ENCODE measurements at regions not wholly inside any gene's neighbourhood (a gene's known extent, or its start where the extent isn't known, plus 50 kb on each side); places are given as distances from the start of the nearest gene placed in this dataset.

DNA sequence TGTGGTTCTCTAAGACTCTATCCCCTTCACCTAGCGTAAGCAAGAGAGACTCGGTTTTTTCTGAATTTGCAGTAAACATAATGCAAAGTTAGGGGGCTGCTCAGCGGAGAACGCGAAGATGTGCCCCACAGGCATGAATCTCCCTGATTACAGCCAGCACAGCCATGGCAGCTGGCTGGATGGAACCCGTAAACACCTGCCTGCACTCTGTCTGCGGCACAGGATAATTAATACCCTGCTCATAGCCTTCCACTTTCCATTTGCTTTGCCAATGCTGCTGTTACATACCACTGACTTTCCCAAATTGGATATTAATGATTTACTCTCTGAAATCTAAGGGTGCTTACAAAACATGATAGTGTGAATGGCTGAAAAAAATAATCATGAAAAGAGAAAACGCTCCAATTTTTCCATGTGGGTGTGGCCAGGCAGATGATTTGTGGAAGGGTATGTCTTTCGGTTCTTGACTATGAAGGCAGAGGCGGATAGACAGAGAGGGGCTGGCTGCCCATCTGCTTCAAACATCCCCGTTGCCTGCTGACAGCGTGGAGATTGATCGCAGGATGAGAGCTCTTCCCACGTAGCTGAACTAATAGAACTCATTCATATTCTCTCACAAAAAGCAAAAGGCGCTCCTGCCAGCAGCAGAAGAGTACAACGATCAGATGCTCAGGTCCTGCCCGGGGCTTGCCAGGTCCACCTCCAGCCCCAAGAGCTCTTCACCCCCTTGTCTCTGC, 193.2 kb upstream of the GHITM start:
- no peaks in the 10 kb centered on the region for H3K79me1 ChIP-seq (ENCODE audit: low read length)
- H3K36me3 ChIP-seq (ENCODE audit: control insufficient read depth in 1 of 2, insufficient read depth in 2 of 2, low read length in 2 of 2) = no peaks in the 10 kb centered on the region
- no peak overlapping the region for H3K9ac ChIP-seq (ENCODE audit: low read length)
- H2AFZ ChIP-seq (ENCODE audit: insufficient read depth, low read length, poor library complexity) = no peak overlapping the region
- H2BK12ac ChIP-seq (ENCODE audit: low read length) = no peak overlapping the region
- no peak overlapping the region for H3K14ac ChIP-seq (ENCODE audit: low read length)
- no CpG with 5 or more reads among the region's 17 CpGs for WGBS (ENCODE audit: extremely low coverage, insufficient coverage, insufficient read length)
- H3K79me2 ChIP-seq (ENCODE audit: control insufficient read depth, insufficient read depth, low read length, poor library complexity) = no peaks in the 10 kb centered on the region
- H3K18ac ChIP-seq (ENCODE audit: low read length) = no peak overlapping the region
- H4K91ac ChIP-seq (ENCODE audit: low read depth, low read length) = no peak overlapping the region
- H3K4me3 ChIP-seq (ENCODE audit: low read depth, low read length) = no peak overlapping the region
- H2BK120ac ChIP-seq (ENCODE audit: insufficient read depth, low read length, poor library complexity) = no peak overlapping the region
- no peak overlapping the region for H2AK5ac ChIP-seq (ENCODE audit: low read length)
- no peak overlapping the region for H4K8ac ChIP-seq (ENCODE audit: low read depth, low read length)
- H3K9me3 ChIP-seq (ENCODE audit: insufficient read depth, low read depth, low read length) = no peaks in the 10 kb centered on the region
- no peak overlapping the region for H3K4ac ChIP-seq (ENCODE audit: low read depth, low read length)
- no peak overlapping the region for H2BK5ac ChIP-seq (ENCODE audit: low read depth, low read length, poor library complexity)
- H3K27ac ChIP-seq (ENCODE audit: low read depth, low read length) = no peak overlapping the region
- H3K4me2 ChIP-seq (ENCODE audit: low read length) = no peak overlapping the region
- DNase-seq = no peak
- H3K27me3 ChIP-seq (ENCODE audit: insufficient read depth, low read length) = no peaks in the 10 kb centered on the region
- H3K23ac ChIP-seq (ENCODE audit: low read length) = no peak overlapping the region
- no peak overlapping the region for H4K12ac ChIP-seq (ENCODE audit: low read depth, low read length)
- peaks cover 0 to 3% of the 10 kb centered on the region in 2 experiments for H3K4me1 ChIP-seq (ENCODE audit: control insufficient read depth in 1 of 2, insufficient read depth in 2 of 2, low read length in 2 of 2)

DNA sequence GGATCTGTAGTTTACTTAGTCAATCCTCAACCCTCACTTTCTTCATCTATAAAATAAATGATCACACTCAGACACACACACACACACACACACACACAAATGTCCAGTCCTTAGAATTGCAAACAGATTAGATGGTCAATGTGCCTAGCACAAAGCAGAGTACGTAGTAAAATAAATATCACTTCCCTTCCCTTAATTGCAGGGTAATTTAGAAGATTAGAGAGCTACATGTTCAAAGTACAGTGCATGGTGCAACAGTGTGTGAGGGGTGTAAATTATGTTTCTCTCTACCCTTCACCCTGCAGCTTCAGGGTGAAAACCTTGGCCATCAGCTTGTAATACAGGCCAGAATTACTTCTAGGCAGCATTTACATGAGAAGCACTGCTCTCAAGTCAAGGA, 187.0 kb upstream of the GHITM start:
- Histone ChIP-seq H3K9ac (ENCODE audit: low read length) (no peak overlapping the region), H2BK120ac (ENCODE audit: insufficient read depth, low read length, poor library complexity) (no peak overlapping the region), H3K23ac (ENCODE audit: low read length) (no peak overlapping the region), H3K4ac (ENCODE audit: low read depth, low read length) (no peak overlapping the region), H2AK5ac (ENCODE audit: low read length) (no peak overlapping the region), H3K9me3 (ENCODE audit: insufficient read depth, low read depth, low read length) (no peaks in the 10 kb centered on the region), H4K91ac (ENCODE audit: low read depth, low read length) (no peak overlapping the region), H2BK12ac (ENCODE audit: low read length) (no peak overlapping the region), H3K18ac (ENCODE audit: low read length) (no peak overlapping the region), H2AFZ (ENCODE audit: insufficient read depth, low read length, poor library complexity) (no peak overlapping the region), H2BK5ac (ENCODE audit: low read depth, low read length, poor library complexity) (no peak overlapping the region), H3K14ac (ENCODE audit: low read length) (no peak overlapping the region), H3K4me2 (ENCODE audit: low read length) (no peak overlapping the region), H3K4me1 (ENCODE audit: control insufficient read depth in 1 of 2, insufficient read depth in 2 of 2, low read length in 2 of 2) (no peaks in the 10 kb centered on the region), H3K79me1 (ENCODE audit: low read length) (no peaks in the 10 kb centered on the region), H3K79me2 (ENCODE audit: control insufficient read depth, insufficient read depth, low read length, poor library complexity) (no peaks in the 10 kb centered on the region), H3K27ac (ENCODE audit: low read depth, low read length) (no peak overlapping the region), H3K36me3 (ENCODE audit: control insufficient read depth in 1 of 2, insufficient read depth in 2 of 2, low read length in 2 of 2) (no peaks in the 10 kb centered on the region), H3K27me3 (ENCODE audit: insufficient read depth, low read length) (no peaks in the 10 kb centered on the region), H3K4me3 (ENCODE audit: low read depth, low read length) (no peak overlapping the region), H4K8ac (ENCODE audit: low read depth, low read length) (no peak overlapping the region), H4K12ac (ENCODE audit: low read depth, low read length) (no peak overlapping the region)
- no CpG with 5 or more reads among the region's 1 CpG for WGBS (ENCODE audit: extremely low coverage, insufficient coverage, insufficient read length)
- no peak for DNase-seq

DNA sequence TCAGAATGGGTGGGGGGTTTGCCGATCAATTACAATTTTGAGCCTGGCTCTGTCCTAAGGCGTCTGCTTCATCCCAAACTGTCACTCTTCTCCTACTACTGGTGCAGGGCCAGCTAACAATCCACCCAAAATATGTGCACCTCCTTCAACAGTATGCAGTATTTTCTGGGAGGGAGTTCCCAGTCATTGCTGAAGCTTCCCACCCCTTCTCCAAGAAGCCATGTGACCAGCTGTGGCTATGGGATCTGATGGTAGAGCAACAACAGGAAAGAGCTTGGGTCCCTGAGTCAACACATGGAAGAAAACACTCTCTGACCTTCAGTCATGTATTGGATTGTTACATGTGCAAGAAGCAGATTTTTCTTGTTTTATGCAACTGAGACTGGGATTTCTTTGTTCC, 185.7 kb upstream of the GHITM start:
- H3K4ac ChIP-seq (ENCODE audit: low read depth, low read length) = no peak overlapping the region
- no peaks in the 10 kb centered on the region for H3K79me2 ChIP-seq (ENCODE audit: control insufficient read depth, insufficient read depth, low read length, poor library complexity)
- H3K4me3 ChIP-seq (ENCODE audit: low read depth, low read length) = no peak overlapping the region
- H4K12ac ChIP-seq (ENCODE audit: low read depth, low read length) = no peak overlapping the region
- no peak for DNase-seq
- H3K23ac ChIP-seq (ENCODE audit: low read length) = no peak overlapping the region
- no peaks in the 10 kb centered on the region for H3K27me3 ChIP-seq (ENCODE audit: insufficient read depth, low read length)
- no peak overlapping the region for H2BK120ac ChIP-seq (ENCODE audit: insufficient read depth, low read length, poor library complexity)
- no peak overlapping the region for H2BK12ac ChIP-seq (ENCODE audit: low read length)
- H3K9ac ChIP-seq (ENCODE audit: low read length) = no peak overlapping the region
- no peaks in the 10 kb centered on the region for H3K9me3 ChIP-seq (ENCODE audit: insufficient read depth, low read depth, low read length)
- no peak overlapping the region for H3K4me2 ChIP-seq (ENCODE audit: low read length)
- no peak overlapping the region for H2BK5ac ChIP-seq (ENCODE audit: low read depth, low read length, poor library complexity)
- H3K18ac ChIP-seq (ENCODE audit: low read length) = no peak overlapping the region
- H3K36me3 ChIP-seq (ENCODE audit: control insufficient read depth in 1 of 2, insufficient read depth in 2 of 2, low read length in 2 of 2) = no peaks in the 10 kb centered on the region
- H2AK5ac ChIP-seq (ENCODE audit: low read length) = no peak overlapping the region
- WGBS (ENCODE audit: extremely low coverage, insufficient coverage, insufficient read length) = no CpG with 5 or more reads among the region's 2 CpGs
- H4K91ac ChIP-seq (ENCODE audit: low read depth, low read length) = no peak overlapping the region
- no peak overlapping the region for H2AFZ ChIP-seq (ENCODE audit: insufficient read depth, low read length, poor library complexity)
- H3K79me1 ChIP-seq (ENCODE audit: low read length) = no peaks in the 10 kb centered on the region
- H3K4me1 ChIP-seq (ENCODE audit: control insufficient read depth in 1 of 2, insufficient read depth in 2 of 2, low read length in 2 of 2) = no peaks in the 10 kb centered on the region
- no peak overlapping the region for H3K27ac ChIP-seq (ENCODE audit: low read depth, low read length)
- no peak overlapping the region for H3K14ac ChIP-seq (ENCODE audit: low read length)
- H4K8ac ChIP-seq (ENCODE audit: low read depth, low read length) = no peak overlapping the region

DNA sequence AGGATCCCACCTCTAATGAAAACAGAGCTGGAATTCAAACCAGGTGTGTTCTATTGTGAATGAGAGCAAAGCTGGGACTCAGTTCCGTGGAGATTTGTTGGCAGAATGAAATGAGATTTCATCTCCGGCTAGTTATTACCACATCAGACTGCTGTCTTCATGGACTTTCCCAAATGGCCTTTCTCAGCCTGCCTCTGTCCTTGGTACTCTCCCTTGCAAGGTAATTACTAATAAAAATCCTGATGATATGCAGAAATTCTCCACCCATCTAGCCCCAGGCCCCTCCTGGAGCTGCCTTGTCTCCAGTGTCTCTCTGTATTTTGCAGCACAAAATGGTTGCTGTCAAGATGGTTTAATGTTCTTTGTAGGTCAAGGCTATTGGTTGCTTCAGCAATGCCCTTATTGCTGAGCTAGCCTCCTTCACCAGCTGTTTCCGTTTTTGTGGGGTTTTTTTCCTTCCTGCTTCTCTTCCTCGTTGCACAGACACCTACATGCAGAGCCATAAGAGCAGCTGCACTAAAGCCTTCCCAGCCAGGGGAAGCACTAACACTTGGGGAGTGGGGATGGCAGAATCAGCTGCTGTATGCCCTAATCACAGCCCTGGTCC, 185.0 kb upstream of the GHITM start:
- no peak overlapping the region for H3K27ac ChIP-seq (ENCODE audit: low read depth, low read length)
- H3K4ac ChIP-seq (ENCODE audit: low read depth, low read length) = no peak overlapping the region

More for the DNA sequence above, 185.0 kb upstream of the GHITM start:
- Histone ChIP-seq H3K14ac (ENCODE audit: low read length) (no peak overlapping the region), H2AFZ (ENCODE audit: insufficient read depth, low read length, poor library complexity) (no peak overlapping the region), H3K4me1 (ENCODE audit: control insufficient read depth in 1 of 2, insufficient read depth in 2 of 2, low read length in 2 of 2) (no peaks in the 10 kb centered on the region), H3K9ac (ENCODE audit: low read length) (no peak overlapping the region), H2BK5ac (ENCODE audit: low read depth, low read length, poor library complexity) (no peak overlapping the region), H4K91ac (ENCODE audit: low read depth, low read length) (no peak overlapping the region), H3K23ac (ENCODE audit: low read length) (no peak overlapping the region), H3K36me3 (ENCODE audit: control insufficient read depth in 1 of 2, insufficient read depth in 2 of 2, low read length in 2 of 2) (no peaks in the 10 kb centered on the region), H3K9me3 (ENCODE audit: insufficient read depth, low read depth, low read length) (no peaks in the 10 kb centered on the region), H3K4me2 (ENCODE audit: low read length) (no peak overlapping the region), H4K12ac (ENCODE audit: low read depth, low read length) (no peak overlapping the region), H3K79me2 (ENCODE audit: control insufficient read depth, insufficient read depth, low read length, poor library complexity) (no peaks in the 10 kb centered on the region), H3K27me3 (ENCODE audit: insufficient read depth, low read length) (no peaks in the 10 kb centered on the region), H4K8ac (ENCODE audit: low read depth, low read length) (no peak overlapping the region), H3K4me3 (ENCODE audit: low read depth, low read length) (no peak overlapping the region), H3K79me1 (ENCODE audit: low read length) (no peaks in the 10 kb centered on the region), H3K18ac (ENCODE audit: low read length) (no peak overlapping the region), H2BK12ac (ENCODE audit: low read length) (no peak overlapping the region), H2BK120ac (ENCODE audit: insufficient read depth, low read length, poor library complexity) (no peak overlapping the region), H2AK5ac (ENCODE audit: low read length) (no peak overlapping the region)
- DNase-seq = no peak
- no CpG with 5 or more reads among the region's 4 CpGs for WGBS (ENCODE audit: extremely low coverage, insufficient coverage, insufficient read length)
